Hematopoietic multipotent progenitor cell (in vitro differentiated cells): ENCODE measurements at regions not wholly inside any gene's neighbourhood (a gene's known extent, or its start where the extent isn't known, plus 50 kb on each side); places are given as distances from the start of the nearest gene placed in this dataset.
"Not testable (repeated sequence)": the region's sequence is repeated elsewhere in the genome, so short reads cannot be mapped to it uniquely, and the experiment has no call there.

Source experiments
- DNase-seq, 3 donors: peaks; one replicate each; pipeline ENCODE4 v3.0.0-alpha.2; 2011 to 2015; ENCODE audit warnings: low read depth in 2 of 3, low spot score in 2 of 3

DNA sequence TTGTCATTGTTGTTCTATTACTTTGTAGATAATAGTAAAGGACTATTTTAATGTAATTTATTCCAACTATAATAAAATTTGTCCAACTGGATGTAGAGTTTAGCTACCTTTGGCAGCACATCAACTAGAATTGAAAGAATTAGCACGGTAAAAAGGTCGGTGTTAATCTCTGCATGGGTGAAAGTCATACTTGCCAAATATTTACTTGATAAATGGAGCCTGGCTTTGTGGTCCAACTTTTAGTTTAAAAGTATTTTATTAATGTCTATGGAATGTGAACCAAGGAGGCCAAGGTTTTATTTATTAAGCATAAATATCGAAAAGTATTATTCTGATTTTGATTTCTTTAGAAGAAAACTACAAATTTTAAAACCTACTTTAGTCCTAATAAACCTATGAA is 1389.0 kb downstream of the PCDH9 start:
- DNase-seq = no peak

DNA sequence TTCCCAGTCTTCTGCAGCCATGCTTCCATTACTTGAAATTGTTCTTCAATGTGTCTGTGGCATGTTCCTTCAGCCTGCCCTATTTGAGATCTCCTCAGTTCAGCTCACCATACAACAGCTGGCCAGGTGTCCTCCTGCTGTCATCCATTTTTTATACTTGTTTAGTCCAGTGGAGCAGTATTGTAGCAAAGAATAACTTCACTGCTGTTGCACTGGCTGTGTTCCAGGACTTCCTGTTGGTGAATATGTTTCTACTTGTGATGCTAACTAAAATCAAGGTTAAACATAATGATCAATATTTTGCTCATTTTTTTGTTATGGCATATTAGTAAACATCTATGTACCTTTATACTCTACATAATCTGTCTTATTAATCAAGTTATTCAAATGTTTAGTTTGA is 1394.1 kb downstream of the PCDH9 start:
- DNase-seq = no peak

DNA sequence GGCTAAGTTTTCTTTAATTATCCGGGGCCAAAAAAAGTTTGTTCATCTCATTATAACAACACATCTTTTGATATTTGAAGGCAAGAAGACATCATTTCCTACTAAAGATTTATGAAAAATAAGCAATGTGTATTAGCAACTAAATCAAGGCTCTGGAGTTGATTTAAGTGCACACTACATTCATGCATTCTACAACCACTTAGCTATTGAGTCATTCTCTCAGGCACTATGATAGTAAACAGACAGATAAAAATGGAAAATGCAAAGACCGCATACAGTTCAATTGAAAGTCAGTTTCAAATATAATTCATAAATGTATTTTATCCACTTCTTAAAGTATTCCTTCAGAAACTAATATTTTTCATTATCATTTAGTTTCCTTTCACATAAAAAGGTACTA is 1395.2 kb downstream of the PCDH9 start:
- DNase-seq = no peak

DNA sequence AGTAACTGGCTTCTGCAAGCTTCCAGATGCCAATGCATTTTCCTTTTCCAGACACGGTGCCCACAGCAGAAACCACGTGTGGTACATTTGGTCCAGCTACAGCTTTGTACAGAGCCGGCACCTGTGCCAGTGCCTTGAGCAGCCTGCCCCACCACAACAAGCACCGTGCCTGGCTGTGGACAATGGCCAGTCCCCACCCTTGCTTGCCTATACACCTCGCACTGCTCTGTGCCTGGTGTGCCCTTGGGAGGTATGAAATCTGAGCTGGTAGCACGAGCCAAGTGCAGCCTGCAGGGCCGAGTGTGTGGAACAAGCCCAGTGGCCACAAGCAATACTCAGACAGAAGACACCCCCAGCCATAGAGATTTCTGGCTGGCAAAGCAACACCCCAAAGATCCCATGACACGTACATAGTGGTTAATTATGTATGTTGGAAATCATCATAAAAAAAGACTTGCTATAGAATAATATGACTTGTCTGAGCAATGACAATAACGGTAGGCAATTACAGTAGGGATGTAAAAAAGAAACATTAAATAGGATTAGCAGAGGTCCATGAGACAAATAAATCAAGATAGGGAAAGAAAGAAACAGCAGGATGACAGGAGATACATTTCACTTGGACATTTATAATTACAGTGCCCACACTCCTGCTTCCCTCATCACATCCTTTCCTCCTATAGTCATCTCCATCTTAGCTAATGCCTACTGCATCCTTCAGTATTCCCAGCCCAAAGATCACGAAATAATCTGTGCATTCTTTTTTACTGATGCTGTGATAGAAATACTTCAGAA is 1399.5 kb downstream of the PCDH9 start:
- DNase-seq = no peak

DNA sequence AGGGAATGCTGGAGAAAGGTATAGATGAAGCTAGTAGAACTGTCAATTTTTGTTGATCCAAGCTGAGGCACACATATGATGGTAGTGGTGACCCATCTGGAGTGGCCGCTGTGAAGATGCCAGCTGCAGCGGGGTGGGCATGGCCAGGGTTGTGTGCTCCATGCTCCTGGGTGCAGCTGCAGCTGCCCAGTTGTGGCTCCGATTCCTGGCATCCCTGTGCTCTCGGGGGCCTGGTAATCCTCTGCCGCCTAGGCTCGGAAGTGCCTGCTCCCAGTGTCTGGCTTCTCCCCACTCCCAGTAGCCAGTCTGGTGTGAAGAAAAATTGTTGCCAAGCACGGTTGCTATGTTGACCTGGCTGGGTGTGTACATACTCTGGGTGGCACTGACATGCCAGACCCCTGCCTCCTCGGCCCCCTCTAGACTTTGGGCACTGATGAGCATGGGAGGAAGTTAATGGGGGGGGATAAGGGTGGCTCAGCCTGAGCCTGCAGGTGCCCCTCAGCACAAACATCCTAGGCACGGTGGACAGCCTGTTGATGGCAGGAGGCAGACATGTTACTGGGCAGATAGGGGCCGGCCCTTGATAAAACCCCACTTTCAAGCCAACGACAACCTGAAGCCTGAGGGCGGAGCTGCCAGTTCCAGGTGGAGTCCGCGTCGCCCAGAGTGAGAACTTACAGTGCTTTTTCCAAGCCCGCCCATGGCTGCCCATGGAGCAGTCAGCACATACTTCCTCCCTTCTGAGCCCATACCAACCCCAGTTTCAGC is 1400.7 kb downstream of the PCDH9 start:
- DNase-seq = no peak

DNA sequence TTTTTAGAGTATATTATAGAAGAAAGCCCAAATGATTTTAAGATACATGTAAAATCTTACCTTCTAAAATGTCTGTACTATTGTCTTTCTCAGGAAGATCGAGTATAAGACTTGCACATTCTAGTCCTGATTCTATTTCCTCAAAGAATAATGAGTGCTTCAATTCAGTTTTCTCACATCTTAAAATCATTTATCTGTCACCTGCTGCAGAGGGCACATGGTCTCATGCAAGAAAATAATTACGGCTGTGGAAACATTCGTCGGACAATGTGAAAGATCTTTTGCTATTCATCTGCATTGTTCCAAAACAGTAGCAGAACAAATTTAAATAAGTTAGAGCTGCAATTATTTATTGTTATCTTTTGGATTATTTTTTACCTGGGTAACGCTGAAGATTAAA is 1403.5 kb downstream of the PCDH9 start:
- no peak for DNase-seq

DNA sequence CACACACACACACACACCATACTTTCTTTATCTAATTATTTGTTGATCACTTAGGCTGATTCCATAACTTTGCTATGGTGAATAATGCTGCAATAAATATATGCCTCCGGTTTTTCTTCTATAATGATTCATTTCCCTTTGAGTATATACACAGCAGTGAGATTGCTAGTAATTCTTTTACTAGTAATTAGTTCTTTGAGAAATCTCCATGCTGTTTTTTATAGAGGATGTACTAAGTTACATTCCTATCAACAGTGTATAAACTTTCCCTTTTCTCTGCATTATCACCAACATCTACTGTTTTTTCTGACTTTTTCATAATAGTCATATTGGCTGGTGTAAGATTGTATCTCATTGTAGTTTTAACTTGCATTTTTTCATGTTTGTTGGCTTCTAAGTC is 1405.1 kb downstream of the PCDH9 start:
- DNase-seq = no peak

DNA sequence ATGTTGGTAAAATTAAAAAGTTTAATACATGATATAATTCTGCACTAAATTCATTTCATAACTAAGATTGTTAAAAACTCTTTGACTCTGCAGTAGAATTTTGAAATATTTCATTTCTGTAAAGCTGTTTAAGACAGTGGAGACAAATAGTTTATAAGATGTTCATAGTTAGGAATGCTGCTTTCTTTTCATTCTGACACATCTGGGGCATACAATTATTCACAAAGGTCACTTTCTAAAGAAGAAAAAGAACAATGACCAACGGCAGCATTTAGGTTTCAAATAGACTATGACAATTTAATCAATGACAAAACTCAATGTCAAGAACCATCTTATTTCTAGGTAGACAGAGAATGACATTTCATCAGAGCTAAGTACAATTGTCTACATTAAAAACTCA is 1422.1 kb downstream of the PCDH9 start:
- no peak for DNase-seq

DNA sequence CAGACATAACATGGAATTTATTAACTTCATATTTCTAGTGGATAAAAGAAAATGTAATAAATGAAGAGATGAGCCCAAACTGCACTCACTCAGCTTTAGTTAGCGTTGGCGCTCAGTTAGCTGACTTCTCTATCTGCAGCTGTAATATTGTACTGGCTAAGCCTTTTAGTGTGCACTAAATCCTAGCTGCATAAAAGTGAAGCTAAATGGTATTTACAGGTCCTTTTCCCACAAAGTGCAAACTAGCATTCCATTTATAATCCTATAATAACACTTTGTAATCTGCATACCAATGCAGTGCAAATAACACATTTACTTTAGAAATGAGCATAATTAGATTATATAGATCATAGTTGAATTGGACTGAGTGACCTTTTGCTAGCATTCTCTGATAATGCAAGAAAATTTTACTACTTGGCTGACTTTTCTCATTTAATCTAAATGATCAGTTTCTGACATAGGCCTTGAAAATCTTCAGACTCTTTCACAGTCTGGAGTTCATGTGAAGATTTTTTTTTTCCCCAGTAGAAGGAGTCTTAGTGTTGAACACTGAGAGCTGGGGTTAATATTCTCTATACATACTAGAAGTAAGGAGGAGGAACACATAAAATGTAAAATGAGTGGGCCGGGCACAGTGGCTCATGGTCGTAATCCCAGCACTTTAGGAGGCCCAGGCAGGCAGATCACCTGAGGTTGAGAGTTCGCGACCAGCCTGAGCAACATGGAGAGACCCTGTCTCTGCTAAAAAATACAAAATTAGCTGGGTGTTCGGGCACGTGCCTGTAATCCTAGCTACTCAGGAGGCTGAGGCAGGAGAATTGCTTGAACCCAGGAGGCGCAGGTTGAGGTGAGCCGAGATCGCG is 1426.4 kb downstream of the PCDH9 start:
- DNase-seq = no peak

DNA sequence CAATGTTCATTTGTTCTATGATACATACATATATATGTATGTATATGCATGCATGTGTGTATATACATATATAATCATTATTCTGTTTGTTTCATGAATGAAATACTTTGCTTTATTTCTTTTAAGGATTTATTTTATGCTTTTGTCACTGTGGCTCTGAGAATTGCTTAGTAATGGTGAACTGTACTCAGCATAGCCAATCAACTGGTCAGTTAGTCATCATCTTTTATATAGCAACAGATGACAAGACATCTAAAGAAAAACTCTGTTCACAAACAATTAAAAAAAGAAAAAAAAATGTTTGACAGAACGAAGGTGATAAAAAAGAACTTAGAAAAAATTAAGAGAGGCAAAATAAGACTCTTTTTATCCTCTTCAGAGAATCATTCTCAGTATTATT is 1440.3 kb downstream of the PCDH9 start:
- DNase-seq = no peak

DNA sequence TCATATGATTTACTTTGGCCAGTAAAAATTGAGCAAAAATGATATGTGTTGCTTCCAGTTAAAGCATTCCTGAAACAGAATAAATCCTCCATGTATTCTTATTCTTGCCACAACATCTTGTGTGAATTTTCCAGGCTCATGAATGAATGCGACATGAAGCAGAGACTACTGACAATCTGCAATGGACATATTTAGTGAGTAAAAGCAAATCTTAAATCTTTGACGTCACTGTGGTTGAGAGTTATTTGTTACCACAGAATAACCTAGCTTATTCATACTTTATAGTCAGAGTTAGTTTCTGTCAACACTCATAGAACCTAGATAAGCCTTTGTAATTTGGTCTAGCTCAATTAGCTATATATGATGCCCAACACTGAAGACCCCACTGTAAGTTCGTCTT is 1443.1 kb downstream of the PCDH9 start:
- no peak for DNase-seq

DNA sequence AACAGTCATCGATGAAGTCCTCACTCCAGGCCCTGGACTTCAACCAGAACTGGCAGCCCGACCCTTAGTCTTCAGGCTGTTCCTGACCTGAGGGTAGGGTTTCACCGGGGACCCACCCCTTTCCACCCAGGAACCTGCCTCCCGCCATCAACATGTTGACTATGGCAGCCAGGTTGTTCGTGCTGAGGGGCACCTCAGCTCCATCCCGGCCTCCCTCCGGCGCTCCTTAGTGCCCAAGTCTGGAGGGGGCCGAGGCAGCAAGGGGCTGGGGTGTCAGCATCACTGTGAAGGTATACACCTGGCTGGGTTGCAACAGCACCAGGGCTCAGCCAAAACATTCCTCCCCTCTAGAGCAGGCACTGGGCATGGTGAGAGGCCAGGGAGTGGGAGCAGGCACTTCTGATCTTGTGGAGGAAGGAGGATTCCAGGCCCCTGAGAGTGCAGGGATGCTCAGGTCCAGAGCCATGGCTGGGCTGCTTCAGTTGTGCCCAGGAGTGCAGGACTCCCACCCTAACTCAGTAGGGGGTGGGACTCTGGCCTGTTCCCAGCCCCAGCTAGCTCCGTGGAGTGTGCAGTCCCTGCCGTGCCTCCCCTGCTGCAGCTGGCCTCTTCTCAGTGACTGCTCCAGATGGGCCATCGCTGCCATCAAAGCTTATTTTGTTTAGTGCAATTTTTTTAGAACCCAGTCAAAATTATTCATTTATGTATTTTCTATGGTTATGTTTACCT is 1445.9 kb downstream of the PCDH9 start:
- no peak for DNase-seq

DNA sequence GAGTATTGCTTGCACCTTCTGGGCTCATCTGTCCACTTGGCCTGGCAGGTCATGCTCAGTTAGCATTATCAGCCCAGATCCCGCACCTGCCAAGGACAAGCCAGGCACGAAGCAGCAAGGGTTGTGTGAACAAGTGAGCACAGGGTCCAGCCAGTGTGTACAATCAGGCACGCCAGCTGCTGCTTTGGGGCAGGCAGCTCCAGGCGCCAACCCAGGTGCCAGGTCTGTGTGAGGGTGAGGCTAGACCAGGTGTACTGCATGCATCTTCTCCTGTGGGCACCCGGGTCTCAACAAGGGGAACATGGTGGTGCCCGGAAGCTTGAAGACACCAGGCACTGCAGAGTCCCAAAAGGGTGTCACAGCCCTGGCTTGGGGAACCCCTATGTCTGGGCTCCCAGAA is 1446.8 kb downstream of the PCDH9 start:
- no peak for DNase-seq

DNA sequence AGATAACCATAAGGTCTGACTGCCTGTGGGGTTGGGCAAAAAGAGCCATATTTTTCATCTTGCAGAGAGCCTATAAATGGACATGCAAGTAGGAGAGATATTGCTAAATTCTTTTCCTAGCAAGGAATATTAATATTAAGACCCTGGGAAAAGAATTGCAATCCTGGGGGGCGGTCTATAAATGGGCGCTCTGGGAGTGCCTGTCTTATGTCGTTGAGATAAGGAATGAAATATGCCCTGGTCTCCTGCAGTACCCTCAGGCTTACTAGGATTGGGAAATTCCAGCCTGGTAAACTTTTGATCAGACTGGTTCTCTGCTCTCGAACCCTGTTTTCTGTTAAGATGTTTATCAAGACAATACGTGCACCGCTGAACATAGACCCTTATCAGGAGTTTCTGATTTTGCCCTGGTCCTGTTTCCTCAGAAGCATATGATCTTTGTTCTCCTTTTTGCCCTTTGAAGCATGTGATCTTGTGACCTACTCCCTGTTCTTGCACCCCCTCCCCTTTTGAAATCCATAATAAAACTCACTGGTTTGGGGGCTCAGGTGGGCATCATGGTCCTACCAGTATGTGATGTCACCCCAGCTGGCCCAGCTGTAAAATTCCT is 1458.3 kb downstream of the PCDH9 start:
- DNase-seq = not testable (repeated sequence)

DNA sequence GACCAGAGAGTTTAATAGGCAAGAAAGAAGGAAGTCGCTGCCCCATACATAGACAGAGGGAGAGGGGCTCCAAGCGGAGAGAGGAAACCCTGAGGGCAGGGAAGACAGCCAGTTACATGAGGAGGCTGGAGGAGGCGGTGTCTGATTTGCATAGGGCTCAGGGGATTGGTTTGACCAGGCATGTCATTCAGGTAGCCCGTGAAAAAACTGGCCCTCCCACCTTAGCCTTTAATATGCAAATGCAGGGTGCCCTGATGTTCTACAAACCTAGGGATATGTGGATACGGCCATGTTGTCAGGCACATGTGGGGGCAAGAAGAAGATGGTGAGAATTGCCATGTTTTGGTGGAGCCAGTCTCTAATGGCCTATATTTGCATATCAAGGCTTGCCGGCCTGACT is 1461.6 kb downstream of the PCDH9 start:
- no peak for DNase-seq

DNA sequence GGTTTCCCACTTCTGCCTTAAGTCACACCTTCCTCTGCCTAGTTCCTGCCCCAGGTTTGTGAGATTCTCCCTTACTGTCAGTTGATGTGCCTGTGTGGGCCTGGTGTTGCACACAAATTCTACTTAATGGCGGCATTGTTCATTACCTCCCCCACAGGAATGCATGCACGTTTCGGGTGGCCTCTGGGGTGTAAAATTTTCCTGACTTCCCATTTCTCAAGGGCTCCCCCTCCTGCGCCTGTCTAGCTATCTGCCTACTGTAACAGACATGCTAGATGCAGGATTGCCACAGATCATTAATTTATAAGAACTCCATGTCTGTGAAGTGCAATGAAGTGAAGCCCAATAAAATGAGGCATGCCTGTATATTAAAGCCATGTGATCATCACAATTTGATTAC is 1466.3 kb downstream of the PCDH9 start:
- no peak for DNase-seq

DNA sequence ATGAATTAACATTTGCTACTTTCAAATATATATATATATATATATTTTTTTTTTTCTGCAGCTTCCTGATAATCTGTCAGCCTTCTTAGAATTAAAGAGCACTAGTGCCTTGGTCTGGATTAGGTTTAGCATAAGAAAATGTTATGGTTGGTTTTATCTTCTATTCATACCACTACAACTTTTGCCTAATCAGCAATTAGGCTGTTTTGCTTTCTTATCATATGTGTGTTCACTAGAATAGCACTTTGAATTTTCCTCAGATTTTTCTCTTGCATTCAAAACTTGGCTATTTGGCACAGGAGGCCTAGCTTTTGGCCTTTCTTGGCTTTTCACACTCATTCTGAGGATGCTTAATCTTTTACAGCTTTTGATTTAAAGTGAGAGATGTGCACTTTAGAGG is 1468.1 kb downstream of the PCDH9 start:
- no peak for DNase-seq

DNA sequence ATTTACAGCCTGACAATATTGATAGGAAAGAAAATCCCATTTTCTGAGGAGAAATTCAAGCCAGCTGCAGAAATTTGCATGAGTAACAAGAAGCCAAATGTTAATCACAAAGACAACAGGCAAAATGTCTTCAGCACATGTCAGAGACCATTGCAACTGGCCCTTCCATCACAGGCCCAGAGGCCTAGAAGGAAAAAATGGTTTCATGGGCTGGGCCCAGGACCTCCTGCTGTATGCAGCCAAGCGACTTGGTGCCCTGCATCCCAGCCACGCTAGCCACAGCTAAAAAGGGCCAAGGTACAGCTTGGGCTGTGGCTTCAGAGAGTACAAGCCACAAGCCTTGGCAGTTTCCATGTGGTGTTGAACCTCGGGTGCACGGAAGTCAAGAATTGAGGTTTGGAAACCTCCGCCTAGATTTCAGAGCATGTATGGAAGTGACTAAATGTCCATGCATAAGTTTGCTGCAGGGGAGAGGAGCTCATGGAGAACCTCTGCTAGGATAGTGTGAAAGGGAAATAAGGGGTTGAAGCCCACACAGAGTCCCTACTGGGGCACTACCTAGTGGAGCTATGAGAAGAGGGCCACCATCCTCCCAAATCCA is 1474.0 kb downstream of the PCDH9 start:
- DNase-seq = no peak

DNA sequence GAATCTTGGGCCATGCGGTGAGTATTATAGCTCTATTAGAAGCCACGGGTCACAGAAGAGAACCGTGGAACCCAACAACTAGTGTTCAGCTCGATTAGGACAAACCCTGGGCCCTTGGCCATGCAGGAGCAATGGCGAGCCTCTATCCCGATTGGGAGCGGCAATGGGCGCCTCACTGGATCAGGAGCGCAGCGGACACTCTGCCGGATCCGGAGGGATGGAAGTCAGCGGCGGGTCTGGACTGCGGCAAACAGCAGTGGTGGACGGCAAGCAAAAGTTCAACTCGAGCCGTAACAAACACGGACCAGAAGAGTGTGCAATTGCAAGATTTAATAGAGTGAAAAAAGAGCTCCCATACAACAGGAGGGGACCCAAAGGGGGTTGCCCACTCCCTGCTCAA is 1481.9 kb downstream of the PCDH9 start:
- DNase-seq = no peak

DNA sequence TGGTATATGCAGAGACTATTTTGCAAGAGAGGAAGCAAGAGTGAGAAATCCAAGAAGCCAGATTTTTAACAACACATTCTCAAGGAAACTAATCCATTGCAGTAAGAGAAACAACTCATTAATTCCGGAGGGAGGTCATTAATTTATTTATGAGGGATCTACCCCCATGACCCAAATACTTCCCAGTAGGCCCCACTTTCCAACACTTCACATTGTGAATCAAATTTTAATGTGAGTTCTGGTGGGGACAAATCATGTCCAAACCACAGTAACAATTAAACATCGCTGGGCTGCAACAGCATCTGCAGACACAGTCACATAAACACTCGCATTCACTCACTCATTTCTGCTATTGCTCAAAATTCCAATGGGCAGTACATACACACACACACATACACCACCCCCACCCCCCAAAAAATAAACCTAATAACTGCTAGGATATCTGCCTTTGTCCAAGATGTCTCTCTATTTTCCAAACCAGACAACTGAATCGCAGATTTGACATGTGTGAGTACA is 1483.7 kb downstream of the PCDH9 start:
- no peak for DNase-seq
